Endothelial cell of umbilical vein (primary cell): ENCODE measurements at regions not wholly inside any gene's neighbourhood (a gene's known extent, or its start where the extent isn't known, plus 50 kb on each side); places are given as distances from the start of the nearest gene placed in this dataset.

ENCODE experiments used
- BruUV-seq: library from RNA; stranded (reverse); fragments of 400-500 nt; replicated peaks from 2 replicates; lab custom pipeline; 2021; lab: Mats Ljungman, UMichigan
- CTCF ChIA-PET: fragments of 300-600, 350-600 bp; sonication (Branson Sonifier 250); formaldehyde crosslinking; loops from one replicate; lab custom pipeline; 2021; ENCODE audit warnings: antibody characterized with exemption, inconsistent platforms; lab: Charles Lee
- POLR2A ChIA-PET: fragments of 300-600, 350-600 bp; sonication (Branson Sonifier 250); formaldehyde crosslinking; loops from one replicate; lab custom pipeline; 2021; ENCODE audit warnings: antibody characterized with exemption, inconsistent platforms; lab: Charles Lee
- DNase-seq: peaks from one replicate; pipeline ENCODE4 v3.0.0-alpha.2; 2011; ENCODE audit warnings: low read depth, low spot score
- FAIRE-seq: peaks from 2 replicates; lab custom pipeline; 2011; peaks lifted over from hg19 to GRCh38; lab: Jason Lieb, UNC
- H2AFZ ChIP-seq: 2 replicates; pipeline ENCODE4 v1.6.0; 2012; ENCODE audit warnings: low read depth, low read length, control low read depth, inconsistent platforms
- H3K27ac ChIP-seq: 2 replicates; pipeline ENCODE4 v1.5.1; 2011; ENCODE audit warnings: low read depth, mild to moderate bottlenecking, control low read depth, low read length, moderate library complexity; ENCODE audit not compliant: insufficient read depth
- H3K27me3 ChIP-seq, 2 experiments: 2 replicates each; pipeline versions ENCODE4 v1.6.0 to v1.6.1; 2011; ENCODE audit warnings: low read length in 2 of 2, mixed read lengths in 1 of 2; ENCODE audit not compliant: control insufficient read depth in 2 of 2, insufficient read depth in 2 of 2
- H3K36me3 ChIP-seq, 2 experiments: 2 replicates in 1 of 2; 3 replicates in 1 of 2; pipeline ENCODE4 v1.5.1; 2011; ENCODE audit warnings: low read length in 2 of 2, mild to moderate bottlenecking in 1 of 2, moderate library complexity in 1 of 2; ENCODE audit not compliant: control insufficient read depth in 2 of 2, insufficient read depth in 2 of 2; ENCODE audit errors: extremely low read depth in 1 of 2
- H3K4me1 ChIP-seq: 3 replicates; pipeline ENCODE4 v1.5.1; 2011; ENCODE audit warnings: mild to moderate bottlenecking, low read length; ENCODE audit not compliant: control insufficient read depth, insufficient read depth; ENCODE audit errors: extremely low read depth
- H3K4me2 ChIP-seq: 2 replicates; pipeline ENCODE4 v1.6.1; 2011; ENCODE audit warnings: low read length, control low read depth, mixed read lengths; ENCODE audit not compliant: insufficient read depth
- H3K4me3 ChIP-seq, 3 experiments: fragments of 200-600 bp in 1 of 3; sonication (generic), shearing (Covaris generic) in 1 of 3; replicated peaks in 1 of 3; 2 replicates each; pipeline ENCODE4 v1.5.1; 2011 to 2016; ENCODE audit warnings: control low read depth in 3 of 3, low read length in 3 of 3, mild to moderate bottlenecking in 2 of 3, inconsistent platforms in 1 of 3, low read depth in 1 of 3, moderate library complexity in 1 of 3; ENCODE audit not compliant: insufficient read depth in 1 of 3
- H3K79me2 ChIP-seq: 2 replicates; pipeline ENCODE4 v1.6.0; 2012; ENCODE audit warnings: low read length, inconsistent platforms; ENCODE audit not compliant: control insufficient read depth, insufficient read depth
- H3K9ac ChIP-seq: replicated peaks from 2 replicates; pipeline ENCODE3; 2011; ENCODE audit warnings: low read length, control low read depth; ENCODE audit not compliant: insufficient read depth; ENCODE audit errors: extremely low read depth
- H3K9me1 ChIP-seq: replicated peaks from 3 replicates; pipeline ENCODE4 v1.6.0; 2011; ENCODE audit warnings: mild to moderate bottlenecking, low read length; ENCODE audit not compliant: control insufficient read depth, insufficient read depth; ENCODE audit errors: extremely low read depth
- H3K9me3 ChIP-seq: replicated peaks from 2 replicates; pipeline ENCODE4 v1.5.1; 2012; ENCODE audit warnings: low read length, inconsistent platforms; ENCODE audit not compliant: control insufficient read depth, insufficient read depth
- H4K20me1 ChIP-seq: replicated peaks from 2 replicates; pipeline ENCODE3; 2011; ENCODE audit warnings: mild to moderate bottlenecking, low read length; ENCODE audit not compliant: control insufficient read depth, insufficient read depth; ENCODE audit errors: extremely low read depth
- EZH2 ChIP-seq: IDR thresholded peaks from 2 replicates; pipeline ENCODE4 v1.6.1; 2012; ENCODE audit warnings: borderline replicate concordance, low read depth, mild to moderate bottlenecking, moderate library complexity, low read length, inconsistent platforms; ENCODE audit not compliant: severe bottlenecking
- FOS ChIP-seq: IDR thresholded peaks from 2 replicates; pipeline ENCODE4 v1.6.1; 2011; ENCODE audit warnings: mild to moderate bottlenecking, low read length, moderate library complexity, borderline replicate concordance; ENCODE audit not compliant: insufficient read depth
- GATA2 ChIP-seq: IDR thresholded peaks from 2 replicates; pipeline ENCODE4 v1.7.0; 2011; ENCODE audit warnings: low read depth, mild to moderate bottlenecking, moderate library complexity, mixed read lengths, low read length; ENCODE audit not compliant: insufficient read length, insufficient read depth
- JUN ChIP-seq: IDR thresholded peaks from 2 replicates; pipeline ENCODE4 v1.6.1; 2011; ENCODE audit warnings: borderline replicate concordance, low read depth; ENCODE audit not compliant: insufficient read length, insufficient read depth
- MYC ChIP-seq: IDR thresholded peaks from one replicate; pipeline ENCODE4 v1.6.1; 2011; ENCODE audit warnings: mild to moderate bottlenecking, low read depth, low read length
- POLR2A ChIP-seq: IDR thresholded peaks from 2 replicates; pipeline ENCODE4 v1.6.1; 2012; ENCODE audit warnings: low read depth, mild to moderate bottlenecking, control low read depth, low read length
- POLR2AphosphoS5 ChIP-seq: IDR thresholded peaks from 2 replicates; pipeline ENCODE4 v1.6.1; 2012; ENCODE audit warnings: low read depth, mild to moderate bottlenecking, control low read depth, low read length, moderate library complexity; ENCODE audit not compliant: insufficient read depth
- dilution Hi-C: fragments of 300-500 bp; cut with MboI; formaldehyde crosslinking; loops from one replicate; pipeline ENCODE4 v1.15.0; 2019; ENCODE audit warnings: low sequenced_read_pairs; ENCODE audit not compliant: extremely low pct_ligation_motif_present
- intact Hi-C: fragments of 100-400 bp; cut with micrococcal nuclease; formaldehyde crosslinking; loops from one replicate; pipeline ENCODE4 v1.10.0; 2022
- TF ChIP-seq, protein P1 (sequence below): IDR thresholded peaks from 2 replicates; pipeline ENCODE4 v1.6.1; 2011; ENCODE audit not compliant: insufficient read depth, insufficient read length
- TF ChIP-seq, protein P2 (sequence below), 2 donors: IDR thresholded peaks; 1 replicate in 1 of 2; 2 replicates in 1 of 2; pipeline ENCODE4 v1.5.1; 2011; ENCODE audit warnings: low read length in 2 of 2, mild to moderate bottlenecking in 2 of 2, moderate library complexity in 2 of 2, control low read depth in 1 of 2, inconsistent platforms in 1 of 2, low read depth in 1 of 2; ENCODE audit not compliant: insufficient read depth in 1 of 2; ENCODE audit errors: extremely low read depth in 1 of 2

DNA sequence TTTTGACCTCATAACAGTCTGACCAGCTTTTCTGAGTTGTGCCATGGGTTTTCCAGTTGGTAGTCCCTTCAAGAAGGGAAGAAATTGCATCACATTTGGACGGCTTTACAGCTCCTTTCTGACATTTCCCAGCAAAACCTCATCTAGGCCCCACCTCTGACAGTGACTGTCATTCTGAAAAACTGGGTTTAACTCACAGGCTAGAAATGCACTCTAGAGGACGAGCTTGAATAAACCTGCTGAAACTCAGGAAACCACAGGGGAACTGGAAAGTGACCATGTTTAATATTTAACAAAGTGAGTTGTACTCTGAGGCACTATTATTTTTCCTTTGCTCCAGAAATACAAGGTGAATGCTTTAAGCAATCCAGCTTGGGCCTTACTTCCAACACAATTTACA lies 434.3 kb upstream of the RASGEF1B start:
- no peak overlapping the region for H3K4me2 ChIP-seq
- H3K9me3 ChIP-seq = no peaks in the 10 kb centered on the region
- H3K4me3 ChIP-seq = no peak overlapping the region
- no TSS peak for BruUV-seq
- no peaks in the 10 kb centered on the region for H3K27me3 ChIP-seq
- DNase-seq (no peak), FAIRE-seq (no peak)
- H3K27ac ChIP-seq = no peak overlapping the region
- H4K20me1 ChIP-seq = no peaks in the 10 kb centered on the region
- TF ChIP-seq, protein P1, sequence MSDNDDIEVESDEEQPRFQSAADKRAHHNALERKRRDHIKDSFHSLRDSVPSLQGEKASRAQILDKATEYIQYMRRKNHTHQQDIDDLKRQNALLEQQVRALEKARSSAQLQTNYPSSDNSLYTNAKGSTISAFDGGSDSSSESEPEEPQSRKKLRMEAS = no peak
- no peak for TF ChIP-seq JUN
- TF ChIP-seq MYC = no peak
- no peak for TF ChIP-seq GATA2
- no peak for TF ChIP-seq EZH2
- TF ChIP-seq, protein P2, sequence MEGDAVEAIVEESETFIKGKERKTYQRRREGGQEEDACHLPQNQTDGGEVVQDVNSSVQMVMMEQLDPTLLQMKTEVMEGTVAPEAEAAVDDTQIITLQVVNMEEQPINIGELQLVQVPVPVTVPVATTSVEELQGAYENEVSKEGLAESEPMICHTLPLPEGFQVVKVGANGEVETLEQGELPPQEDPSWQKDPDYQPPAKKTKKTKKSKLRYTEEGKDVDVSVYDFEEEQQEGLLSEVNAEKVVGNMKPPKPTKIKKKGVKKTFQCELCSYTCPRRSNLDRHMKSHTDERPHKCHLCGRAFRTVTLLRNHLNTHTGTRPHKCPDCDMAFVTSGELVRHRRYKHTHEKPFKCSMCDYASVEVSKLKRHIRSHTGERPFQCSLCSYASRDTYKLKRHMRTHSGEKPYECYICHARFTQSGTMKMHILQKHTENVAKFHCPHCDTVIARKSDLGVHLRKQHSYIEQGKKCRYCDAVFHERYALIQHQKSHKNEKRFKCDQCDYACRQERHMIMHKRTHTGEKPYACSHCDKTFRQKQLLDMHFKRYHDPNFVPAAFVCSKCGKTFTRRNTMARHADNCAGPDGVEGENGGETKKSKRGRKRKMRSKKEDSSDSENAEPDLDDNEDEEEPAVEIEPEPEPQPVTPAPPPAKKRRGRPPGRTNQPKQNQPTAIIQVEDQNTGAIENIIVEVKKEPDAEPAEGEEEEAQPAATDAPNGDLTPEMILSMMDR (IDR thresholded peaks at IDR 0.05; ENCODE audit: extremely low read depth in 1 of 2, insufficient read depth in 1 of 2, low read depth in 1 of 2, low read length in 2 of 2) = no peak
- TF ChIP-seq POLR2AphosphoS5 = no peak
- TF ChIP-seq FOS = no peak
- no peak for TF ChIP-seq POLR2A
- H3K4me1 ChIP-seq = no peaks in the 10 kb centered on the region
- CTCF ChIA-PET = no interaction called here
- H3K36me3 ChIP-seq = no peaks in the 10 kb centered on the region
- dilution Hi-C loops = no loop called here
- POLR2A ChIA-PET = no interaction called here
- intact Hi-C loops = no loop called here
- H2AFZ ChIP-seq = no peak overlapping the region
- H3K9ac ChIP-seq = no peak overlapping the region
- no peaks in the 10 kb centered on the region for H3K9me1 ChIP-seq
- no peaks in the 10 kb centered on the region for H3K79me2 ChIP-seq
